Esophagus squamous epithelium (tissue), 4 donors: ENCODE measurements at regions not wholly inside any gene's neighbourhood (a gene's known extent, or its start where the extent isn't known, plus 50 kb on each side); places are given as distances from the start of the nearest gene placed in this dataset.

Source experiments
- CTCF ChIP-seq, 6 experiments: fragments of 450-650 bp in 4 of 6; fragments of 200-600 bp in 2 of 6; sonication (generic) in 2 of 6; IDR thresholded peaks; one replicate each; pipeline ENCODE4 v1.5.1; 2016 to 2019; ENCODE audit warnings: antibody characterized with exemption in 6 of 6, mild to moderate bottlenecking in 4 of 6, moderate library complexity in 4 of 6
- POLR2A ChIP-seq, 4 donors: fragments of 450-650 bp; IDR thresholded peaks; one replicate each; pipeline ENCODE4 v1.6.1; 2017; ENCODE audit warnings: antibody characterized with exemption in 4 of 4, mild to moderate bottlenecking in 4 of 4, moderate library complexity in 3 of 4

- TF ChIP-seq CTCF (IDR thresholded peaks at IDR 0.05) = no peak
- no peak for TF ChIP-seq POLR2A (IDR thresholded peaks at IDR 0.05)
Measured at GRCh38 chr13:108533842-108534241, 95.6 kb upstream of the MYO16 start.
